ENCODE measurements at regions not wholly inside any gene's neighbourhood (a gene's known extent, or its start where the extent isn't known, plus 50 kb on each side); places are given as distances from the start of the nearest gene placed in this dataset.

- Histone ChIP-seq H3K4me1 (ENCODE audit: control insufficient read depth in 1 of 2, insufficient read depth in 1 of 2, low read depth in 1 of 2, low read length in 1 of 2) (peaks cover 17 to 23% of the 10 kb centered on the region in 2 experiments), H3K27ac (no peak overlapping the region), H3K36me3 (no peaks in the 10 kb centered on the region), H3K27me3 (no peaks in the 10 kb centered on the region), H3K9me3 (no peaks in the 10 kb centered on the region), H3K4me3 (ENCODE audit: low read depth in 1 of 2, low read length in 1 of 2) (no peak overlapping the region)
- TF ChIP-seq, protein P1, sequence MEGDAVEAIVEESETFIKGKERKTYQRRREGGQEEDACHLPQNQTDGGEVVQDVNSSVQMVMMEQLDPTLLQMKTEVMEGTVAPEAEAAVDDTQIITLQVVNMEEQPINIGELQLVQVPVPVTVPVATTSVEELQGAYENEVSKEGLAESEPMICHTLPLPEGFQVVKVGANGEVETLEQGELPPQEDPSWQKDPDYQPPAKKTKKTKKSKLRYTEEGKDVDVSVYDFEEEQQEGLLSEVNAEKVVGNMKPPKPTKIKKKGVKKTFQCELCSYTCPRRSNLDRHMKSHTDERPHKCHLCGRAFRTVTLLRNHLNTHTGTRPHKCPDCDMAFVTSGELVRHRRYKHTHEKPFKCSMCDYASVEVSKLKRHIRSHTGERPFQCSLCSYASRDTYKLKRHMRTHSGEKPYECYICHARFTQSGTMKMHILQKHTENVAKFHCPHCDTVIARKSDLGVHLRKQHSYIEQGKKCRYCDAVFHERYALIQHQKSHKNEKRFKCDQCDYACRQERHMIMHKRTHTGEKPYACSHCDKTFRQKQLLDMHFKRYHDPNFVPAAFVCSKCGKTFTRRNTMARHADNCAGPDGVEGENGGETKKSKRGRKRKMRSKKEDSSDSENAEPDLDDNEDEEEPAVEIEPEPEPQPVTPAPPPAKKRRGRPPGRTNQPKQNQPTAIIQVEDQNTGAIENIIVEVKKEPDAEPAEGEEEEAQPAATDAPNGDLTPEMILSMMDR (IDR thresholded peaks at IDR 0.05), result no peak
Observed at GRCh38 chr11:111019871-111020670, 225.5 kb upstream of the POU2AF2 start.

DNA sequence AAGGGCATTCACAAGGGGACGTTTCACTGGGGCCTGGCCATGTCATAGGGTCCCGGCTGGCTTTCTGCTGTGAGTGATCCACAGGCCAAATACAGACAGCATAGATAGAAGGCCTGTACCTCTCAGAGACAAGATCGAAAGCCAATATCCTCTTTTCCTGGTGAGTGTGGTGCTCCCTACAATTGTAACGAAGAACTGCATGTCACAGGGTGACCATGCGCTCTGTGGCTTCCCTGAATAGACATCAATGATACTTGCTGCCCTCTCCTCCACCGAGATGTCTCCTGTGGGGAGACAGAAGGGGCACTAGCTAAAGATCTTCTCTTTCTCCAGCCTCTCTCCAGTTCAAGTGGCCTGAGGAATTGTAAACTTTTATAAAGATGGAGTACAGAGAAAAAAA, 226.1 kb upstream of the POU2AF2 start:
- TF ChIP-seq, protein P1 (IDR thresholded peaks at IDR 0.05), result no peak
- H3K4me1 ChIP-seq (ENCODE audit: control insufficient read depth in 1 of 2, insufficient read depth in 1 of 2, low read depth in 1 of 2, low read length in 1 of 2), result peaks cover 17 to 23% of the 10 kb centered on the region in 2 experiments

GRCh38 chr11:111018566-111018965, 227.0 kb upstream of the POU2AF2 start:
- peaks cover 17 to 23% of the 10 kb centered on the region in 2 experiments for H3K4me1 ChIP-seq (ENCODE audit: control insufficient read depth in 1 of 2, insufficient read depth in 1 of 2, low read depth in 1 of 2, low read length in 1 of 2)
- no peaks in the 10 kb centered on the region for H3K27me3 ChIP-seq

More for the DNA sequence above, 226.1 kb upstream of the POU2AF2 start:
- Histone ChIP-seq H3K36me3 (no peaks in the 10 kb centered on the region), H3K4me3 (ENCODE audit: low read depth in 1 of 2, low read length in 1 of 2) (no peak overlapping the region), H3K9me3 (no peaks in the 10 kb centered on the region), H3K27ac (no peak overlapping the region), H3K27me3 (no peaks in the 10 kb centered on the region)

DNA sequence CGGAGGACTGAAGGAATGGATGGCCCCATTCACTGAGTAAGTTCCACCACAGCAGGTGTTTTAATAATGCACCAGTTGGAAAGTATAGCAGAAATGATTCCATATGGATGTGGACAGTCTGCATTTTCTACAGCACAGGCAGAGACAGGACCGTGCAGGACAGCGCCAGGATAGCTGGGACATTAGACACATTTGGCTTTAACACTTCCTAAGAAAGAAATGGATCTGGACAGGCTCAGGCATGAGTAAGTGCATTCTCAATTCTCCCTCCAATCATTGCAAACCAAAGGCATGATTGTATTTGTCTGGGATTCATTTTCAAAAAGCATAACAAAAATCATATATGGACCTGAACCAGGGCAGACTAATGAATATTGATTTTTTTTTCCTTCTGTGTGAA, 233.0 kb upstream of the POU2AF2 start:
- Histone ChIP-seq H3K27ac (no peak overlapping the region), H3K9me3 (no peaks in the 10 kb centered on the region), H3K27me3 (no peaks in the 10 kb centered on the region), H3K4me3 (ENCODE audit: low read depth in 1 of 2, low read length in 1 of 2) (no peak overlapping the region), H3K36me3 (no peaks in the 10 kb centered on the region), H3K4me1 (ENCODE audit: control insufficient read depth in 1 of 2, insufficient read depth in 1 of 2, low read depth in 1 of 2, low read length in 1 of 2) (peaks cover 0 to 4% of the 10 kb centered on the region in 2 experiments)
- TF ChIP-seq, protein P1 (IDR thresholded peaks at IDR 0.05), result no peak

More at GRCh38 chr11:111018566-111018965, 227.0 kb upstream of the POU2AF2 start:
- Histone ChIP-seq H3K36me3 (no peaks in the 10 kb centered on the region), H3K27ac (no peak overlapping the region), H3K4me3 (ENCODE audit: low read depth in 1 of 2, low read length in 1 of 2) (no peak overlapping the region), H3K9me3 (no peaks in the 10 kb centered on the region)
- TF ChIP-seq, protein P1 (IDR thresholded peaks at IDR 0.05), result no peak

DNA sequence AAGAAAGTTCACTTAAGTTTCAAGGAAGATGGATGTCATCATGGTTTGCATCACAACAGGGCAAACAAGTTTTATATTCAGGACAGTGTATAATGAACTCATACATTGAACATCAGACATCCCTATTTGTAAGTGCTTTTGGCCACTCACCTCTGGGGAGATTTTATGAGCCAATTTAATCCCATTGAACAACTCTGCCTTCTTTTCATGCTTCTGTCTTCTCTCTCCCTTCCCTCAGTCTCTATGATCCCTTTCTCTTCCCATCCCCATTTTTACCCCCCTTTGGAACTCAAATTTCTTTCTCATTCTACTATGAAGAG, 234.3 kb upstream of the POU2AF2 start:
- Histone ChIP-seq H3K27ac (no peak overlapping the region), H3K27me3 (no peaks in the 10 kb centered on the region), H3K4me1 (ENCODE audit: control insufficient read depth in 1 of 2, insufficient read depth in 1 of 2, low read depth in 1 of 2, low read length in 1 of 2) (no peaks in the 10 kb centered on the region)

More for the DNA sequence above, 234.3 kb upstream of the POU2AF2 start:
- no peaks in the 10 kb centered on the region for H3K9me3 ChIP-seq
- H3K4me3 ChIP-seq (ENCODE audit: low read depth in 1 of 2, low read length in 1 of 2), result no peak overlapping the region
- TF ChIP-seq, protein P1 (IDR thresholded peaks at IDR 0.05), result no peak
- H3K36me3 ChIP-seq, result no peaks in the 10 kb centered on the region
